ENCODE measurements at regions not wholly inside any gene's neighbourhood (a gene's known extent, or its start where the extent isn't known, plus 50 kb on each side); places are given as distances from the start of the nearest gene placed in this dataset.

GRCh38 chr3:74489050-74489792, 125.2 kb downstream of the CNTN3 start:
- Histone ChIP-seq H4K20me1 (ENCODE audit: insufficient read depth) (no peaks in the 10 kb centered on the region), H3K27ac (no peak overlapping the region), H3K9me3 (ENCODE audit: low read depth) (no peaks in the 10 kb centered on the region), H3K4me2 (ENCODE audit: unreplicated experiment) (no peak overlapping the region), H3K9me2 (ENCODE audit: insufficient read depth) (no peaks in the 10 kb centered on the region; the same call in 1 of the 2 replicates), H3K4me3 (no peak overlapping the region), H3K9ac (no peak overlapping the region), H3F3A (ENCODE audit: insufficient read depth) (no peaks in the 10 kb centered on the region), H3K27me3 (replicated peaks; ENCODE audit: insufficient read depth) (no peaks in the 10 kb centered on the region), H2AFZ (no peak overlapping the region), H3K36me3 (ENCODE audit: low read depth) (no peaks in the 10 kb centered on the region), H3K4me1 (ENCODE audit: insufficient read depth) (no peaks in the 10 kb centered on the region), H3K79me2 (ENCODE audit: insufficient read depth) (no peaks in the 10 kb centered on the region)
- TF ChIP-seq EZH2phosphoT487 (IDR thresholded peaks at IDR 0.05; ENCODE audit: insufficient read depth, low read depth) (no peak), EZH2 (IDR thresholded peaks at IDR 0.05; ENCODE audit: insufficient read depth, poor library complexity, severe bottlenecking) (no peak)
- in situ Hi-C loops (cut with MboI): no loop called here
- WGBS, 2 experiments (ENCODE audit: low coverage in 1 of 2, low lambda C conversion rate in 2 of 2, missing lambda C conversion rate in 2 of 2): 48 to 62% methylated on average over 2 to 3 of the region's 3 CpGs
- peak; percentile 10 for DNase-seq

DNA sequence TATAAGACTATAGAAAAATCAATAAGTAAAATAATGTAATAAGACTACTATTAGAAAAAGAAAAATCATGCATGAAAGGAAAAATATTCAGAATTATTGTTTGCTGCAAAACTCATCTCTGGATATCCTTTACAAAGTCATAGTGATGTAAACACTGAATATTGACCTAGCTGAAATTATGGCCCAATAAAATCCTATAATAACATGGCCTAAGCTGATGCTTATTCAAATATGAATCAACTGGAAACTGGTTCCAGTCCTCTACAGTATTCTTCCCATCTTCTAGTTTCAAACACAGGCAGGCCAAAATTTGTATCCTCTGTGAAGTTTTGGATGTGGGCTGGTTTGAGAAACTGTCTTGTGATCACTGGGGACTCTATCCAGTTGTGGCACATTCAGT, 134.5 kb downstream of the CNTN3 start:
- Histone ChIP-seq H3K4me1 (ENCODE audit: insufficient read depth) (no peaks in the 10 kb centered on the region), H3F3A (ENCODE audit: insufficient read depth) (no peaks in the 10 kb centered on the region), H3K36me3 (ENCODE audit: low read depth) (no peaks in the 10 kb centered on the region), H3K27me3 (replicated peaks; ENCODE audit: insufficient read depth) (no peaks in the 10 kb centered on the region), H3K9ac (no peak overlapping the region), H3K9me2 (ENCODE audit: insufficient read depth) (no peaks in the 10 kb centered on the region), H4K20me1 (ENCODE audit: insufficient read depth) (no peaks in the 10 kb centered on the region), H3K79me2 (ENCODE audit: insufficient read depth) (no peaks in the 10 kb centered on the region), H3K4me3 (no peak overlapping the region), H3K9me3 (ENCODE audit: low read depth) (no peaks in the 10 kb centered on the region), H3K27ac (no peak overlapping the region), H2AFZ (no peak overlapping the region), H3K4me2 (ENCODE audit: unreplicated experiment) (no peak overlapping the region)
- TF ChIP-seq EZH2 (IDR thresholded peaks at IDR 0.05; ENCODE audit: insufficient read depth, poor library complexity, severe bottlenecking): no peak
- TF ChIP-seq EZH2phosphoT487 (IDR thresholded peaks at IDR 0.05; ENCODE audit: insufficient read depth, low read depth): no peak
- no peak for DNase-seq
- in situ Hi-C loops (cut with MboI): no loop called here

DNA sequence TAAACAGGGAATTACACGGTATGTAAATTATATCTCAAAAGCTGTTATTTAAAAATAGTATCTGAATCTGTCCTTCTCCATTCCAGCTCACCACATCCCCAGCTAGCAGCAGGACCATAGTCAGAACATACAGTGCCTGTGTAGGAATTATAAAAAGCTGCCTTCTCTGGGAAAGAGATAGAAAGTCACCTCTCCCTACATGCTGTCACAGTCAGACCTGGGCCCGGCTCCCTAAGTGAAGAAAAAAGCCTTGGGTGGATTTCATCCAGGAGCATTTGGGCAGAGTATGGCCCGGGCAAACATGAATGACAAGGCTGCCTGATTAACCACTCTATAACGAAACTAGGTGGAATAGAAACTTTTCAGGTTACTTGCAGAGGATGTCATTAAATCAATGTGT, 144.1 kb downstream of the CNTN3 start:
- H3K4me1 ChIP-seq (ENCODE audit: insufficient read depth): peaks cover 27% of the 10 kb centered on the region
- TF ChIP-seq EZH2 (IDR thresholded peaks at IDR 0.05; ENCODE audit: insufficient read depth, poor library complexity, severe bottlenecking): no peak
- no peak for TF ChIP-seq EZH2phosphoT487 (IDR thresholded peaks at IDR 0.05; ENCODE audit: insufficient read depth, low read depth)
- H3K9ac ChIP-seq: no peak overlapping the region
- H3F3A ChIP-seq (ENCODE audit: insufficient read depth): peaks cover 27% of the 10 kb centered on the region
- no peaks in the 10 kb centered on the region for H3K9me3 ChIP-seq (ENCODE audit: low read depth)
- in situ Hi-C loops (cut with MboI): no loop called here
- no peaks in the 10 kb centered on the region for H4K20me1 ChIP-seq (ENCODE audit: insufficient read depth)
- no peak overlapping the region for H3K4me3 ChIP-seq
- WGBS, 2 experiments (ENCODE audit: low coverage in 1 of 2, low lambda C conversion rate in 2 of 2, missing lambda C conversion rate in 2 of 2): 85 to 89% methylated on average over 4 of the region's 4 CpGs
- H3K4me2 ChIP-seq (ENCODE audit: unreplicated experiment): no peak overlapping the region
- H3K27ac ChIP-seq: no peak overlapping the region
- H3K79me2 ChIP-seq (ENCODE audit: insufficient read depth): no peaks in the 10 kb centered on the region
- no peak overlapping the region for H2AFZ ChIP-seq
- H3K9me2 ChIP-seq (ENCODE audit: insufficient read depth): no peaks in the 10 kb centered on the region
- DNase-seq: no peak
- H3K36me3 ChIP-seq (ENCODE audit: low read depth): no peaks in the 10 kb centered on the region
- H3K27me3 ChIP-seq (replicated peaks; ENCODE audit: insufficient read depth): no peaks in the 10 kb centered on the region

GRCh38 chr3:74469713-74470112, 144.7 kb downstream of the CNTN3 start:
- H3K27ac ChIP-seq: 0 out of 2 replicates have a peak overlapping the region, but pooled peaks have one; percentile 47
- no peak overlapping the region for H3K4me2 ChIP-seq (ENCODE audit: unreplicated experiment)
- no peaks in the 10 kb centered on the region for H4K20me1 ChIP-seq (ENCODE audit: insufficient read depth)
- no peaks in the 10 kb centered on the region for H3K9me3 ChIP-seq (ENCODE audit: low read depth)
- H3K27me3 ChIP-seq (replicated peaks; ENCODE audit: insufficient read depth): no peaks in the 10 kb centered on the region
- no peak overlapping the region for H2AFZ ChIP-seq
- peaks cover 33% of the 10 kb centered on the region for H3K4me1 ChIP-seq (ENCODE audit: insufficient read depth)
- no peak for TF ChIP-seq EZH2 (IDR thresholded peaks at IDR 0.05; ENCODE audit: insufficient read depth, poor library complexity, severe bottlenecking)
- no peaks in the 10 kb centered on the region for H3K36me3 ChIP-seq (ENCODE audit: low read depth)
- no peaks in the 10 kb centered on the region for H3K9me2 ChIP-seq (ENCODE audit: insufficient read depth)
- whole genome bisulfite sequencing, 2 experiments (ENCODE audit: low coverage in 1 of 2, low lambda C conversion rate in 2 of 2, missing lambda C conversion rate in 2 of 2): 96 to 98% methylated on average over 8 of the region's 8 CpGs
- no peaks in the 10 kb centered on the region for H3K79me2 ChIP-seq (ENCODE audit: insufficient read depth)
- no peak for DNase-seq
- in situ Hi-C loops (cut with MboI): no loop called here
- H3F3A ChIP-seq (ENCODE audit: insufficient read depth): peaks cover 33% of the 10 kb centered on the region
- H3K4me3 ChIP-seq: no peak overlapping the region
- H3K9ac ChIP-seq: no peak overlapping the region

- Histone ChIP-seq H3K27ac (peak overlapping the region; percentile 47), H3K4me1 (ENCODE audit: insufficient read depth) (peaks cover 38% of the 10 kb centered on the region), H3F3A (ENCODE audit: insufficient read depth) (peaks cover 39% of the 10 kb centered on the region), H3K4me3 (no peak overlapping the region), H3K9ac (no peak overlapping the region), H3K79me2 (ENCODE audit: insufficient read depth) (no peaks in the 10 kb centered on the region), H3K9me3 (ENCODE audit: low read depth) (no peaks in the 10 kb centered on the region), H3K36me3 (ENCODE audit: low read depth) (no peaks in the 10 kb centered on the region), H2AFZ (no peak overlapping the region), H3K9me2 (ENCODE audit: insufficient read depth) (no peaks in the 10 kb centered on the region), H3K27me3 (replicated peaks; ENCODE audit: insufficient read depth) (no peaks in the 10 kb centered on the region), H3K4me2 (ENCODE audit: unreplicated experiment) (peak overlapping the region; percentile 9), H4K20me1 (ENCODE audit: insufficient read depth) (no peaks in the 10 kb centered on the region)
- DNase-seq: peak; percentile 77
- WGBS, 2 experiments (ENCODE audit: low coverage in 1 of 2, low lambda C conversion rate in 2 of 2, missing lambda C conversion rate in 2 of 2): 10 to 21% methylated on average over 3 of the region's 3 CpGs
- in situ Hi-C loops (cut with MboI): no loop called here
- TF ChIP-seq EZH2phosphoT487 (IDR thresholded peaks at IDR 0.05; ENCODE audit: insufficient read depth, low read depth): no peak
Measured at GRCh38 chr3:74469151-74469550, 145.3 kb downstream of the CNTN3 start.

Measured in GM23248 (cell line).